Neural progenitor cell (in vitro differentiated cells): ENCODE measurements at regions not wholly inside any gene's neighbourhood (a gene's known extent, or its start where the extent isn't known, plus 50 kb on each side); places are given as distances from the start of the nearest gene placed in this dataset.

ENCODE experiments used
- DNase-seq: peaks from one replicate; pipeline ENCODE4 v3.0.0-alpha.2; 2016; ENCODE audit warnings: low spot score
- H2AFZ ChIP-seq: fragments of 200-600 bp; sonication (generic); replicated peaks from 2 replicates; pipeline ENCODE4 v1.6.1; 2016; ENCODE audit warnings: antibody characterized with exemption
- H3F3A ChIP-seq: fragments of 200-600 bp; sonication (generic); 2 replicates; pipeline ENCODE4 v1.6.1; 2016; ENCODE audit warnings: antibody characterized with exemption, low read depth
- H3K27ac ChIP-seq: fragments of 200-600 bp; sonication (generic); 2 replicates; pipeline ENCODE4 v1.5.1; 2016; ENCODE audit warnings: mild to moderate bottlenecking
- H3K27me3 ChIP-seq: fragments of 200-600 bp; sonication (generic); 2 replicates; pipeline ENCODE4 v1.6.1; 2016; ENCODE audit warnings: mild to moderate bottlenecking, moderate library complexity
- H3K36me3 ChIP-seq: fragments of 200-600 bp; sonication (generic); 2 replicates; pipeline ENCODE4 v1.5.1; 2016
- H3K4me1 ChIP-seq: fragments of 200-600 bp; sonication (generic); 2 replicates; pipeline ENCODE4 v1.6.1; 2016; ENCODE audit warnings: mixed run types
- H3K4me2 ChIP-seq: fragments of 200-600 bp; sonication (generic); 2 replicates; pipeline ENCODE4 v1.6.1; 2016
- H3K4me3 ChIP-seq: fragments of 200-600 bp; sonication (generic); 2 replicates; pipeline ENCODE4 v1.5.1; 2016
- H3K79me2 ChIP-seq: fragments of 200-600 bp; sonication (generic); 2 replicates; pipeline ENCODE4 v1.6.1; 2016; ENCODE audit warnings: low read depth
- H3K9ac ChIP-seq: fragments of 200-600 bp; sonication (generic); 2 replicates; pipeline ENCODE4 v1.6.1; 2016
- H3K9me3 ChIP-seq: fragments of 200-600 bp; sonication (generic); 2 replicates; pipeline ENCODE4 v1.5.1; 2016; ENCODE audit warnings: low read depth
- H4K20me1 ChIP-seq: fragments of 200-600 bp; sonication (generic); 2 replicates; pipeline ENCODE4 v1.6.1; 2016; ENCODE audit warnings: low read depth
- H3K27ac Mint-ChIP-seq: 3 replicates; pipeline ENCODE4 v1.8.0; 2021; ENCODE audit warnings: mixed read lengths
- H3K27me3 Mint-ChIP-seq: 2 replicates; pipeline ENCODE4 v1.8.0; 2022; ENCODE audit warnings: low read depth, mild to moderate bottlenecking, inconsistent platforms, moderate library complexity, mixed read lengths; ENCODE audit not compliant: insufficient read depth
- H3K36me3 Mint-ChIP-seq: 3 replicates; pipeline ENCODE4 v1.8.0; 2021; ENCODE audit warnings: mixed read lengths
- H3K4me1 Mint-ChIP-seq: 3 replicates; pipeline ENCODE4 v1.8.0; 2021; ENCODE audit warnings: mixed read lengths
- H3K4me3 Mint-ChIP-seq: 3 replicates; pipeline ENCODE4 v1.8.0; 2021; ENCODE audit warnings: mild to moderate bottlenecking, moderate library complexity, mixed read lengths
- H3K9me3 Mint-ChIP-seq: 3 replicates; pipeline ENCODE4 v1.8.0; 2020; ENCODE audit warnings: mixed read lengths
- CTCF ChIP-seq: fragments of 200-600 bp; sonication (generic); IDR thresholded peaks from 2 replicates; pipeline ENCODE4 v1.5.1; 2017; ENCODE audit warnings: antibody characterized with exemption, mild to moderate bottlenecking
- EZH2 ChIP-seq: fragments of 200-600 bp; sonication (generic); IDR thresholded peaks from 2 replicates; pipeline ENCODE4 v1.6.1; 2017; ENCODE audit warnings: antibody characterized with exemption, mild to moderate bottlenecking, moderate library complexity
- EZH2phosphoT487 ChIP-seq: fragments of 200-600 bp; sonication (generic); IDR thresholded peaks from 2 replicates; pipeline ENCODE4 v1.6.1; 2017; ENCODE audit warnings: antibody characterized with exemption

GRCh38 chr2:114056294-114057143 is 166.6 kb downstream of the ACTR3 start:
- no peaks in the 10 kb centered on the region for H4K20me1 ChIP-seq
- H3K9ac ChIP-seq = no peak overlapping the region
- Mint-ChIP-seq H3K4me1 (peaks cover 6% of the 10 kb centered on the region), H3K27me3 (peaks cover 6% of the 10 kb centered on the region), H3K4me3 (no peak overlapping the region), H3K9me3 (peaks cover 2% of the 10 kb centered on the region), H3K27ac (no peak overlapping the region), H3K36me3 (no peaks in the 10 kb centered on the region)
- H3K9me3 ChIP-seq = no peaks in the 10 kb centered on the region
- no peaks in the 10 kb centered on the region for H3F3A ChIP-seq
- H3K27me3 ChIP-seq = no peaks in the 10 kb centered on the region
- H3K79me2 ChIP-seq = no peaks in the 10 kb centered on the region
- TF ChIP-seq CTCF (no peak), EZH2 (no peak), EZH2phosphoT487 (no peak)
- DNase-seq = no peak
- no peaks in the 10 kb centered on the region for H3K36me3 ChIP-seq
- H3K4me2 ChIP-seq = no peak overlapping the region
- no peak overlapping the region for H3K27ac ChIP-seq
- H3K4me1 ChIP-seq = no peaks in the 10 kb centered on the region
- no peak overlapping the region for H2AFZ ChIP-seq
- H3K4me3 ChIP-seq = no peak overlapping the region

- H3K4me3 Mint-ChIP-seq = no peak overlapping the region
- H3K36me3 Mint-ChIP-seq = no peaks in the 10 kb centered on the region
- H3K4me1 Mint-ChIP-seq = peaks cover 8% of the 10 kb centered on the region
- Histone ChIP-seq H3K9me3 (no peaks in the 10 kb centered on the region), H2AFZ (no peak overlapping the region), H3K79me2 (no peaks in the 10 kb centered on the region), H3F3A (no peaks in the 10 kb centered on the region), H3K4me2 (no peak overlapping the region), H3K4me1 (no peaks in the 10 kb centered on the region), H3K9ac (no peak overlapping the region), H3K36me3 (no peaks in the 10 kb centered on the region), H3K27ac (no peak overlapping the region), H3K4me3 (no peak overlapping the region), H3K27me3 (no peaks in the 10 kb centered on the region), H4K20me1 (no peaks in the 10 kb centered on the region)
- DNase-seq = no peak
- peaks cover 5% of the 10 kb centered on the region for H3K9me3 Mint-ChIP-seq
- TF ChIP-seq EZH2 (no peak), CTCF (no peak), EZH2phosphoT487 (no peak)
- H3K27ac Mint-ChIP-seq = no peak overlapping the region
- H3K27me3 Mint-ChIP-seq = peaks cover 6% of the 10 kb centered on the region
These were observed 167.7 kb downstream of the ACTR3 start for GRCh38 chr2:114057638-114058037.

GRCh38 chr2:114061566-114062098 is 171.7 kb downstream of the ACTR3 start:
- H3K4me2 ChIP-seq = no peak overlapping the region
- no peak overlapping the region for H3K27ac Mint-ChIP-seq
- no peak for DNase-seq
- peaks cover 11% of the 10 kb centered on the region for H3K4me1 ChIP-seq
- H3K4me1 Mint-ChIP-seq = peaks cover 26% of the 10 kb centered on the region
- H3K36me3 ChIP-seq = no peaks in the 10 kb centered on the region
- H3F3A ChIP-seq = no peaks in the 10 kb centered on the region
- H3K27me3 ChIP-seq = no peaks in the 10 kb centered on the region
- no peak overlapping the region for H2AFZ ChIP-seq
- H3K4me3 ChIP-seq = no peak overlapping the region
- H3K9me3 ChIP-seq = no peaks in the 10 kb centered on the region
- H3K79me2 ChIP-seq = no peaks in the 10 kb centered on the region
- H3K27me3 Mint-ChIP-seq = peaks cover 6% of the 10 kb centered on the region
- no peak for TF ChIP-seq EZH2phosphoT487
- TF ChIP-seq EZH2 = no peak
- TF ChIP-seq CTCF = no peak
- no peak overlapping the region for H3K27ac ChIP-seq
- no peak overlapping the region for H3K4me3 Mint-ChIP-seq
- no peaks in the 10 kb centered on the region for H3K36me3 Mint-ChIP-seq
- no peaks in the 10 kb centered on the region for H4K20me1 ChIP-seq
- H3K9ac ChIP-seq = no peak overlapping the region
- H3K9me3 Mint-ChIP-seq = peaks cover 5% of the 10 kb centered on the region
